GM18907 (cell line): ENCODE measurements at regions not wholly inside any gene's neighbourhood (a gene's known extent, or its start where the extent isn't known, plus 50 kb on each side); places are given as distances from the start of the nearest gene placed in this dataset.
"Not testable (repeated sequence)": the region's sequence is repeated elsewhere in the genome, so short reads cannot be mapped to it uniquely, and the experiment has no call there.

Experiments used
- ATAC-seq: cut with Tn5 transposase; IDR thresholded peaks from one replicate; pipeline ENCODE4 v1.9.1; 2021; ENCODE audit warnings: mild to moderate bottlenecking, moderate library complexity; ENCODE audit not compliant: unreplicated experiment

DNA sequence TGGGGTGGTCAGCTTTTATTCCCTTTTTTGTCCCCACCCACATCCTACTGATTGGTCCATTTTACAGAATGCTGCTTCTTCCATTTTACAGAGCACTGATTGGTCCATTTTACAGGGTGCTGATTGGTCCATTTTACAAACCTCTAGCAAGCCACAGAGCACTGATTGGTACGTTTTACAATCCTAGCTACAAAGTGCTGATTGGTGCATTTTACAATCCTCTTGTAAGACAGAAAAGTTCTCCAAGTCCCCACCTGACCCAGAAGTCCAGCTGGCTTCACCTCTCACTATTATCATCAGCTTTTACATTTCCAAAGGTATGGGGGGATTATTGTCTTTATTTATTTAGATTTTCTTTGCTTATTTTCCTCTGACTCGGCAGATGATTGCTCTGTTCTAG lies 390.4 kb upstream of the STXBP6 start:
- ATAC-seq = not testable (repeated sequence)

DNA sequence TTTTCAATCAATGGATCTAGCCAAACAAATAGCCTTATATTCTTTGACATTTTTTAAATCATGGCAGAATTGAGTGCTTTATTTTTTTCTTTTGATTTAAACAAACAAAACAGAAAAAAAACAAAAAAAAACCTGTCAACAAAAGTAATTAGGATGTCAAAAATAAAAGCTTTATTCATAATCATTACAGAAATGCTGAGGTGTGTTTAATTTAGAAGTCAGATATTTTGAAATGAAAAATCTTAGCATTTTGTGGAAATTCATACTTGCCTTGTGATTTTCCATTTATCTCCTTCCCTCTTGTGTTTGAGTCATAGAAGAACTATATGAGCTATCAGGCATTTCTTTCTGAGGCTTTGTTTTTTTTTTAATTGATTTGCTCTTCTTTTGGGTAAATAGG lies 387.0 kb upstream of the STXBP6 start:
- ATAC-seq = no peak

DNA sequence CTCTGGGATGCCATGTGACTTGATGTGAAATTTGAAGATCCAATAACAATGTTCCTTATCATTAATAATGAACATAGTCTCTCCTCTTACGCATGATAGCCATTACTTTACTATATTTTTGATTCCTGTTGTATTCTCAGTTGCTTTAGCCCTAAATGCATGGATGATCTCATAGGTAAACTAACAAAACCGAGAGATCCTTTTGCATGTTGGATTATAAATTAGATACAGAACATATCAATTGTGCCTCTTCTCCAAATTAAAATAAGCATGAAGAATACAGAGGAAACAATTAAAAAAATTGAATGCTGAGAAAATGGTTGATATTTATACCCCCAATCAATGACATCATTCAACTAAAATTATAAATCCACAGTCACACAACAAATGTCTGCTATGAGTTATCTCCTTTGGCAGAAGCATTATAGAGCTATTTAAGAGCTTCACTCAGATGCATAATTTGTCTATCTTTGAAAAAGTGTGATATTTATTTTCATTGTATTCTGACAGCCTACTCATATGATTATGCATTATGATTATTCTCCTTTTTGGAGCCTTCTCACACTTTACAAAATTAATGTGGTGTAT lies 386.4 kb upstream of the STXBP6 start:
- no peak for ATAC-seq

DNA sequence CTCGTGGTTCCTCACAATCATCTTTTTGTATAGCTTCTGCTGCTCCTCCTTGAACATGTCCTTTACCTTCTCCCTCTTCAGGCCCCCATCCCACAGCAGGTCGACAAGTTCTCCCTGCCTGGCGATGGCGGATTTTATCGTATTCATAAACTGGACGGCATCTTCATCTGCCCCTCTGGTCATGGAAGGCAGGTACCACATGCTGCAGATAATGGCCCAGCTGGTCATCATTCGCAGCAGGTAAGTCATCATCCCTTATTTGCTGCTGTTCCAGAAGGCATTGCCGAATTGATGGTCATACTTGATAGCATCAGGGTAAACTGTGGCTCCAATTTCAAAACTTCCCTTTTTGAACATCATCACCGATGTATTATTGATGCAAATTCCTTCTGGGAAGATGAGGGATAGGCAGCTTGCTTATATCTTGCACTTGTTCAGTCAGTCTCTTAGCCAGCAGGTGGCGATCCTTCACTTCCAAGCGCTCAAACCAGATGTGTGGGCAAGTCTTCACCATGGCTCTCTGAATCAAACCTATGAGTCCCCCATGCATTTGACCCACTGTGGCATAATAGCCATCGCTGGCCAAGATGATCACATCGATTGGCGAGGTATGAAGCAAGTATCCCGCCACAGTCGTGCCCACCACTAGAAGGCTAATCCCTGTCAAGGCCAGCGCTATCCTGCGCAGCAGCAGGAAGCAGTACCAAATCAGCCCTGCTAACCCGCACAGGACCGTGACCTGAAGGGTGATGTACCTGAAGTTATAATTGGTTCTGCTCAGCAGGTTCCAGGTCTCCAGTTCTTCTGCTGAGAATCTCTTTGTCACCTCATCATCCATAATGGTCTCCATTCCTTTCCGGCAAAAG lies 381.5 kb upstream of the STXBP6 start:
- no peak for ATAC-seq

DNA sequence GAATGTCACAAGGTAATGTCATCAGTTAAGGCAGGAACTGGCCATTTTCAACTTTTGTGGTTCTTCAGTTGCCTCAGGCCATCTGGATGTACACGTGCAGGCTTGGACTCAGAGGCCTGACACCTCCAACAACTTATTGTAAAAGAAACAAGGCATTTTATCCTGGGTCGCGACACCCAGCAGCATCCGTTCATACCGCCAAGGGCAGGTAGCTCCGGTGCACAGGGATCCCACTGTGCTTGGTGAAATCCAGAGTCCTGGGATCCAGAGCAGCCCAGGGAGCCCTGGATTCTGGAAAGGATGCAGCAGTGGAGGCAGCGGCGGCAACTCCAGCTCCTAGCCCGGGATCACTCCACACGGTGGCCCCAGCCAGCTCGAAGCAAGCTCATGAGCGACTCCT lies 380.9 kb upstream of the STXBP6 start:
- no peak for ATAC-seq

DNA sequence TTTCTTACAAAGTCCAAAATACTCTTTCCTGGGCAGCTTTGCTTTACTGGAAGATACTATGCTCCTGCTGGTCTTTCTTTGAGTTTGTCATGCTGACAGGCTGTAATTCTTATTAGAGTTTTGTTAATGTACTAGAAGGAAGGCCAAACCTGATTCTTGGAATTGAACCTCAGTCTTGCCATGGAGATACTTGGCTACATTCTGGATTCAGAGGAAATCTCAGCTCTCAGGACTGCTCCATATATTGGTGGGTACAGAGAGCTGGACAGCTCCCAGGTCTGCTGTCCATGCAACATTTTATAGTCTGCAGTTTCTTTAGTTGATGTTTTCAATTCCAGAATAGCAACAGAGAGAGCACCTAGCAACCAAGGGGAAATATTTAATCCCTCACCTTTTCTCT lies 363.1 kb upstream of the STXBP6 start:
- ATAC-seq = no peak

DNA sequence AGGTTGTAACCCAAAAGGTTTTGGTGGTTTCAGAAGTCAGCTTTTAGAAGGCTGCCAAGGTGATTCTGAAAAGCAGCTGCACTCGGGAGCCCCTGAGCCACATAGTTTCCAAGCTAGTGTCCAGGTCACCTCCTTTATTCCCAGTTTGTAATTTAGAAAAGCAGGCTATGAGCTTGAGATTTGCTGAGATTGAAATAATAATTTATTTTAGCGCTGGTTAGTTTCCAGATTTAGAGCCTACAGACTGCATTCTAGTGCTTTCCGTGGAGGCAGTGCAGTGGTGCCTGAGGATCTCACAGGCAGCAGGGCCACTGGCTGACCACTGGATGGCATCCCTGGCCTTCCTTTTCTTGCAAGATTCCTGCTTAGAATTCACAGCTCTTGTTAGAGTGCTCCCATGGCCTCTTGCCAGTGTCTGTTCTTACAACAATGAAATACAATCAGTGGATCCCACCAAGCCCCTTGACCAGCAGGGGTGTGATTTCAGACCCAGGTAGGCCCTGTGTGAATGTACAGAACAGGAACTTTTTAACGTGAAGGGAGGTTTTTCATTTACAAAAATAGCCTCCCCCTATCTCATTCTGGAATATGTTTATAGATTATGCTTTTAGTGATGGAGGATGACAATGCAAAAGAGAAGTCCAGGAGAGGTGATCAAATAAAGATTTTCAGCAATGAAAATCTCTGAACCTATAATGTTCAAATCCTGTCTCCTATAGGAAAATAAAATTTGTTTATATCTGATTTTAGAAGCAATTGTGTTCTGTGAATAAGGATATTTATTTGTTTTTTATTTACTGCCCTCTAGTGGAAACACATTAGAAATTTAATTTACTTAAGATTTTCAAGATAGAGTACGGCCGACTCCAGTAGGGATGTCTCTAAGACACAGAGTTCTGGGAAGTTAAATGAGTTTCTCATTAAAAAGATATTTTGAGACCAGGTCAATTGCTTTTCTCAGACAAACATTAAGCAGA lies 362.1 kb upstream of the STXBP6 start:
- no peak for ATAC-seq

DNA sequence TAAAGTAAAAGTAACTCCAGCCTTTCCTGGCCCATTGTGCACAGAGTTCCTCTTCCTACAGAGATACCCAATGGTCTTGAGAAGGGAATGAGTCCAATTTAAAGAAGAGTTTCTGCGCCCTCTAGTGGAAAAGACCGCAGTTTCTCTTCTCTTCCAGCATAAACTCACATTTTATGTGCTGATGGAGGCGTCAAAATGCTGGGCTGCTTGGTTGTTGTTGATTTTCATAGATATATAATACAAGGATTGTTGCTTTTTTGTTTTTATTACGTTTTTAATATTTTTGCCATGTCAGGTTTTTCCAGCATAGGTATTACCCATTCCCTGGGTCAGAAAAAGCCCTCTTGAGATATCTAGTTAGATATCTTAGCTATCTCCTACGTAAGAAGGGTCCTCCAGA lies 356.9 kb upstream of the STXBP6 start:
- ATAC-seq = no peak

DNA sequence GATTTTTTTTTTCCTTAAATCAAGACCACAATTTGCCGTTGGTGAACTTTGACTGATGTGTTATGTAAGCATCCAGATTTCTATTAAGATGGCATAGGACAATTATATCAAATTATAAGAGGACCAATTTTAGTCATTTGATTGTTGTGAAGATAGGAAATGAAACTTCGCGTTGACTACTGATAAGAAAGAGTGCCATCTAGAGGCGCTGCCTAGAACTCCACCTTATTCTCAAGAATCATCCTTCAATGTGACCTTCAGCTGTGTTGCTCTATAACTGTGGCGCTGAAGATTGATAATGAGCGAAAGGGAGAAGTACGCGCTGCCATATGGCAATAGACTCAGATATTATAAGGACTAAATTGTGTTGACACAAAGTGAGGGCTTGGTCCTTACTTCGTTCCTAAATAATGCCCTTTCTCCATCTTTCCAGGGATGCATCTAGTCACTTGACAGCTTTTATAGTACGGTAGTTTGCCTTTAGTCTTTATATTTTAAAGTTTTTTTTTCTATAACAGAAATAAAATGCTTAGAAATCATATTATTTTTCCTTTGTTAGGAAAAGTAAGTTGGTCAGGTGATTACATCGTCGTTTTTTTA lies 350.8 kb upstream of the STXBP6 start:
- no peak for ATAC-seq

DNA sequence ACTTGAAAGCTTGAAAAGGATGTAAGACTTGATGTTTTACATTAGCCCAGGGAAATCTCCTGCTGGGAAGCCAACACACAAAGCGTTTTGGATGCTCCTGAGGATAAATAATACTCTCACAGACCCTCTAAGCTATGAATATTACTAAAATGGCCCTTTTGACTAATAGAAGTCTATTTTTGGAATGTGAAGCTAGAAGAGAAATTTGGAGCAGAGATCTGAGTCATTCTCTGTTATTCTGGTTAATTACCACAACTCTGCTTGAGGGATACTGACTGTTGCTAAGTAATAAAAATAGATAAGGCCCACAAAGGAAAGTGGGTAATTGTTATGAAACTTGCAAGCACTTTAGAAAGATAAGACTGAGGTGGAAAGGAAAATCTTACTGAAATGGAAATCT lies 346.2 kb upstream of the STXBP6 start:
- no peak for ATAC-seq

DNA sequence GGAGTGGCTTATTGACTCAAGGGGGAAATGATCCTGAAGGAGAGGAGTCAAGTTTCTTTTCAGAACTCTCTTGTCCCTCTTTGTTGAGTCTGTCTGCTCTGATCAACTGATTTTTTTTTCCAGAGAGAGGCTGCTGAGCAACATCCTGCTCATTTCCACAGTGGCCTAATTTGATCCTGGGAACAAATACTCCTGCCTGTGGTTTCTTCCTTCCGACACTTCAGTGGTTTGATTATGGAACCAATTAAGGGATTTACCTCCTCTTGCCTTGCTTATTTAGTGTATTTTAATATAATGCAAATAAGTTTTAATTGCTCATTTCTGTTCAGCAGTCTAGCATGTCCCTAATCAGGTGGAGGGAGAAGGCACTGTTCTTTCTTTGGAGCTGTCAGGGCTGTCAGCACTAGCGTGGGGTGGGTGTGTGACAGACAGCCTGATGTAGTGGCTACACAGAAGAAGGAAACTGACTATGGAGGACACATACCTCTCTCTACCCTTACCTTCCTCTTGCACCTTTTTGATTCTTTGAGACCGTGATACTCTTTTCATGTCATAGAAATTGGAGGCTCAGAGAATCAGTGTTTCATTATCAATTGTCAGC lies 344.9 kb upstream of the STXBP6 start:
- ATAC-seq = no peak

DNA sequence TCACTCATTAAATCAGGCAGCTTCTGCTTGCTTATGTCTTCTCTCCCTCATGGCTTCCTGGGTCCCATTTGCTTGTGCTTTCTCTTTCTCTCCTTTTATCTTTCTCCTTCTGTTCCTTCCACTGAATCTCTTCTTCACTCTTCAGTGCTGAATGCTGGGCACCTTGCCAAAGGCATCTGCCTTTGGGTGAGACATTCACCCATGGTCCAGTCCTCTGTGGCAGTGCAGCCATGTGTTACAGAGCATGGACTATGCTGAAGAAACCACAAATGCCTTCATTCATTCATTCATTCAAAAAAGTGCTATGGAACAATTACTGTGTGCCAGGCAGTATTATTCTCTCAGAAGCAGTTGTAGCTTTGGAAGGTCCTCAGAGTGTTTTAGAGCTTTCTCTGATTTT lies 344.4 kb upstream of the STXBP6 start:
- no peak for ATAC-seq

DNA sequence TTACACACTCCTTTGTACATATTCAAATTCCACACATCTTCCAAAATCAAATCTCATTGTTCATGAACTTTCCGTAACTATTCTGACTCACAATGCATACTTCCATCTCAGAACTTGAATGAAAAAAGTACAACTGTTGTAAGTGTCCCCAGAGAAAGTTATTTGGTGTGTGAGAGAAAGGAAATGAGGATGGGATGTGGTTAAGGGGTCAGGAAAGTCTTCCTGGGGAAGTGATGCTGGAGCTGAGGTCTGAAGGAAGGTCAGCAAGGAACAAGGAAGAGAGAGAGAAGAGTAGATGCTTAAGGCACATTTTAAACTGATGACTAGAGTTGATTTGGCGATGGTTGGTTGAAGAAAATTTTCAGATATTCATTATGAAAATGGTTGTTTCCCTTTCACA lies 340.0 kb upstream of the STXBP6 start:
- ATAC-seq = no peak

DNA sequence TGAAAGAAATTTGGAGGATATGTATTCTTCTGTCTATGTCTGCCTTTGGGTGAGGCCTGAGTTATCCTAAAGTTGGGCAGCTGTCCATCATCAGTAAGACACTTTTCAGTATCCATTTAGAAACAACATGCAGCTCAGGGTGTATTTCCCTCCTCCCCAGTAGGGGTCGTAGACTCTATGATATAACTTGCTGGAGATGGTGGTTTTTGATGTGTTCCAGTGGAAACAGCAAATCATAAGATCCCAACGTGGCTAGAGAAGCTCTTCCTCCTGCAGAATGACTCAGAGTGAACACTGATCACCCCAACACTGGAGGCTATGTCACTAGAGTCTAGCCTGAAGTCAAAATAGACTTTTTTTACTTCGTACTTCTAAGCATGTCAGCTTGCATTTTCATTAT lies 331.6 kb upstream of the STXBP6 start:
- ATAC-seq = no peak

DNA sequence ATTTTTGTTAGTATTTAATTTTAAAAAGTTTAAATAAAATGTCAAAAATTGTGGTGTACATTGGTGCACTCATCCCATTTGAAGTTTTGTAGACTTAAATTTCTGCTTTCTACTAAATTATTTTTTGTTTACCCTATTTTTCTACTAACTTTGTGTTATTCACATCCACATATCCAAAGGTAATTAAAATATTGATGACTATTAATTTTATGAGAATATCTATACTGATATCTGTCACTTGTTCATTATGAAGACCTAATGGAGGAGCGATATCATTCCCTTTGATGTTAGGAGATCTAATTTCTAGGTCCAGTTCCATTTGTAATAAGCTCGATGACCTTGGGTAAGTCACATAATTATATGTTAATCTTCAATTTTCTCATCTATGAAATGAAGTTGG lies 325.7 kb upstream of the STXBP6 start:
- no peak for ATAC-seq

DNA sequence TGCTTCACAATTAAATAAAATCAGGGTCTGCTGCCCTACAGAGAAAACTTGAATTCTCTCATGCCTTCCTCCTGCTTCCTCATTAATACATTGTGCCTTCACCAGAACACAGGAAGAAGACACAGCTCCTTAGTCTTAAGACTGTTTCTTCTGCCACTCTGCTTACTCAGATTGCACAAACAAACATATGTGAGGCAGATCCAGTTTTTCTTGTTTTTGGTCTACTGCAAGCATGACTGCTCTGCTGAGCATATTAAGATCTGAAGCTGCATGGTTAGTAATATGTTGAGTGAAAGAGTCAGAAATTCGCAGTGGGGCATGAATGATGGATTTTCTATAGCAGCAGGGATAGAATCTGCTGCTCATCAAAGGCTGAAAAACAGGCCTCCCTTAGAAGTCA lies 321.1 kb upstream of the STXBP6 start:
- ATAC-seq = no peak

DNA sequence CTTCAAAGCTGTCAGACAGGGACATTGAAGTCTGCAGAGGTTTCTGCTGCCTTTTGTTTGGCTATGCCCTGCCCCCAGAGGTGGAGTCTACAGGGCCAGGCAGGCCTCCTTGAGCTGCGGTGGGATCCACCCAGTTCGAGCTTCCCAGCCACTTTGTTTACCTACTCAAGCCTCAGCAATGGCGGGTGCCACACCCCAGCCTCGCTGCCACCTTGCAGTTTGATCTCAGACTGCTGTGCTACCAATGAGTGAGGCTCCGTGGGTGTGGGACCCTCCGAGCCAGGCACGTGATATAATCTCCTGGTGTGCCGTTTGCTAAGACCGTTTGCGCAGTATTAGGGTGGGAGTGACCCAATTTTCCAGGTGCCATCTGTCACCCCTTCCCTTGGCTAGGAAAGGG lies 320.1 kb upstream of the STXBP6 start:
- ATAC-seq = not testable (repeated sequence)

DNA sequence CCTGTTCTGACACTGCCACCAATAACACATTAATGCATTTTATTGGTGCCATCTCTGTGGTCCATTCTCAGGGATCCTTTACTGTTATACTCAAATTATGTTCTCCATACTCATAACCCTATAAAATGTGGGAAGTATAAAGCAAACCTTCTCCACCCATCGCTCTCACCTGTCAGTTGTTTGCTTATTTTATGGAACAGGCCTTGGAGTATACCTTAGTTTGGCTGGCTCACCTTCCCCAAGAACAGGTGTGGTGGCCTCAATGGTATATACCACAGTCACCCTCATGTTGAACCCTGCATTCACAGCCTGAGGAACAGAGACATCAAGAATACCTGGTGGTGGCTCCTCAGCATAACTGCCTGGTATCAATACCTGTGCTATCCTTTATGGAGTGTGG lies 308.4 kb upstream of the STXBP6 start:
- no peak for ATAC-seq

DNA sequence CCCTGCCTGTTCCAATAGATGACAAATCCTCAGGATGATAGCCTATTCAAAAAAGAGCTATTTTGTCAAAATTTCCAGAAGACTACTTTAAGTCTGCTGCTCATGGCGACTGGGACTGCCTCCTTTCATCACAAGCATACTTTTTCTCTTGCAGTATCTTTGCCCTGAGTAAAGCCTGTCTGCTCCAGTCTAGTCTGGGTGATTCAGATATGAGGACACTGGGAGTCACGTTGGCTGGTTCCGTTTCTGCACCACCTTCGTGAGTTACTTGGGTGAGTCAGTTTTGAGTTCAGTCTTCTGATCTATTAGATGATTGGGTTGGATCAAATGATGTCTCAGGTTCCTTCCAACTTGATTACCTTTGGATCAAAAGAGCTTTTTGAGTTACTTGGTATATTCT lies 301.3 kb upstream of the STXBP6 start:
- no peak for ATAC-seq

DNA sequence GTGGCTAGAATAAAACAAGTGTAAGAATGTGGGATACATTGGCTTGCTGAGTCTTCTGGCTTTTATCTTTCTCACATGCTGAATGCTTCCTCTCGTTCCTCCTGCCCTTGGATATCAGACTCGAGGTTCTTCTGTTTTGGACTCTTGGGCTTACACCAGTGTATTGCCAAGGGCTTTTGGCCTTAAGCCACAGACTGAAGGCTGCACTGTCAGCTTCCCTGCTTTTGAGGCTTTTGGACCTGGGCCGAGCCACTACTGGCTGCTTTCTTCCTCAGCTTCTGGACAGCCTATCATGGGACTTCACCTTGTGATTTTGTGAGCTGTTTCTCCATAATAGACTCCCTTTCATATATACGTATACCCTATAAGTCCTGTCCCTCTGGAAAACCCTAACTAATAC lies 300.9 kb upstream of the STXBP6 start:
- ATAC-seq = no peak

DNA sequence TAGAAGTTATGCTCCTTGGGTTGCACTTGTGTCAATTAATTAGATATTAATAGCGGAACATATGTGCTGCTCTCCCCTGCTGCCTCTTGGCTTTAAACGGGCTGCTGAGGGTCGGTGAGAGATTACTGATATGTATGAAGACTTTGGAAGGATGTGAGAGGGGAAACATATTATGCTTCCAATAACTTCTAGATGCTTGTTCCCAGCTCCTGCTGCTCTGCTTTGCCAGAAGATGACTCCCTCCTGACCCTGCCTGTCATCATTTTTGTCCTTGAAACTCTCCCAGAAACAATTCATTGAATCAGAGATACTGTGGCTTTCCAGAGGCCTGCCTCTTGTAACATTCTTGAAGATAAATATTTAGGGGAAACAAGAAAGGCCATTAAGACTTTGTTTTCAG lies 300.1 kb upstream of the STXBP6 start:
- no peak for ATAC-seq
